ENCODE measurements at regions not wholly inside any gene's neighbourhood (a gene's known extent, or its start where the extent isn't known, plus 50 kb on each side); places are given as distances from the start of the nearest gene placed in this dataset.

GRCh38 chr2:57965219-57965618 lies 81.4 kb upstream of the VRK2 start:
- TF ChIP-seq CTCF (IDR thresholded peaks at IDR 0.05) = no peak
- Histone ChIP-seq H3K4me3 (no peak overlapping the region), H3K27me3 (no peaks in the 10 kb centered on the region), H3K27ac (no peak overlapping the region), H3K9me3 (no peaks in the 10 kb centered on the region), H3K4me1 (no peaks in the 10 kb centered on the region), H3K36me3 (no peaks in the 10 kb centered on the region)
- DNase-seq = no peak
- intact Hi-C loops (cut with DNase I) = no loop called here
- no peak for ATAC-seq

DNA sequence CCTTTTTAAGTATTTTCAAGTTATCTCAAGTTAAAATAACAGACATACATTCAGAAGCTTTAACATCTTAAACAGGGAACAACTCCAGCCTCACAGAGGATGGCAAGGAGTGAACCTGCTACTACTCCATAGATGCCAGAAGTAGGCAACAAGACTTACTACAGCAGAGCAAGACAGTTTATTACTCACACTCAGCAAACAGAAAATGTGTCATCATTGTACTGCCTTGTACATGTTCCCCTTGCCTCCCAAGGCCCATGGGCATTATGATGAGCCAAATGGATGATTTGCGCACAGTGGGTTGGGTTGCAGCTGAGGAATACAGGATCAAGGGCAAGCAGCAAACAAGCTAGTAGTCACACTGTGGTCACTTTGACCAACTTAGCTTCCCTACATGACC lies 80.6 kb upstream of the VRK2 start:
- intact Hi-C loops (cut with DNase I) = no loop called here
- no peaks in the 10 kb centered on the region for H3K9me3 ChIP-seq
- H3K27me3 ChIP-seq = no peaks in the 10 kb centered on the region
- no peaks in the 10 kb centered on the region for H3K36me3 ChIP-seq
- no peak for TF ChIP-seq CTCF (IDR thresholded peaks at IDR 0.05)
- no peak for DNase-seq
- H3K27ac ChIP-seq = no peak overlapping the region
- ATAC-seq = no peak
- no peak overlapping the region for H3K4me3 ChIP-seq
- H3K4me1 ChIP-seq = no peaks in the 10 kb centered on the region

DNA sequence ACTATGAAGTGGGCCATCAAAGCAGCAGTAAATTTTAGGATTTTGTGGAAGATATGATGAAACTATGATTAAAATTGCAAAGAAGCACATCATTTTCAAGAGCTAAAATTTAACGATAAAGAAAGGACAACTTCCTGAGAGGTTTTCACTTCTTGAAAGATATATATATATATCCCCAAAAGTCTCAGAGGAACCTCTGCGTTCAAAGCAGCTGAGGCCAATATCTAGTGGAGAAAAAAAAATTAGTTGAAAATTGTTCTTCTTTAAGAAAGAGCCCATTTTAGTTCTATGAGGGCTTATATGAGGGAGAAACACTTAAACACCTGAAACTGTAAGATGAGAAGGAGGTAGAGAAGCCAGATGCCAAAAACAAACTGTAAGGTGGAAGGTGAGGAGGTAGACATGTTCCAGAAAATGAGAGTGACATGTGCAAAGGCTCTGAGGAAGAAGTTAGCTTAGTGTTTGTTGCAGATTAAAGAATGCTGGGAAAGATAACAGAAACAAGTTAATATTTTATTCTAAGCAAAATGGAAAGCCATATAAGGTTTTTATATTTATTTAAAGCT lies 72.9 kb upstream of the VRK2 start:
- TF ChIP-seq CTCF (IDR thresholded peaks at IDR 0.05) = no peak
- Histone ChIP-seq H3K27me3 (no peaks in the 10 kb centered on the region), H3K4me1 (no peaks in the 10 kb centered on the region), H3K27ac (no peak overlapping the region), H3K36me3 (no peaks in the 10 kb centered on the region), H3K4me3 (no peak overlapping the region), H3K9me3 (no peaks in the 10 kb centered on the region)
- intact Hi-C loops (cut with DNase I) = no loop called here
- no peak for ATAC-seq
- DNase-seq = no peak

GRCh38 chr2:57979158-57979557 lies 67.4 kb upstream of the VRK2 start:
- Histone ChIP-seq H3K36me3 (no peaks in the 10 kb centered on the region), H3K9me3 (no peaks in the 10 kb centered on the region), H3K4me1 (no peaks in the 10 kb centered on the region), H3K4me3 (no peak overlapping the region), H3K27me3 (no peaks in the 10 kb centered on the region), H3K27ac (no peak overlapping the region)
- DNase-seq (no peak), ATAC-seq (no peak)
- intact Hi-C loops (cut with DNase I) = no loop called here
- no peak for TF ChIP-seq CTCF (IDR thresholded peaks at IDR 0.05)

DNA sequence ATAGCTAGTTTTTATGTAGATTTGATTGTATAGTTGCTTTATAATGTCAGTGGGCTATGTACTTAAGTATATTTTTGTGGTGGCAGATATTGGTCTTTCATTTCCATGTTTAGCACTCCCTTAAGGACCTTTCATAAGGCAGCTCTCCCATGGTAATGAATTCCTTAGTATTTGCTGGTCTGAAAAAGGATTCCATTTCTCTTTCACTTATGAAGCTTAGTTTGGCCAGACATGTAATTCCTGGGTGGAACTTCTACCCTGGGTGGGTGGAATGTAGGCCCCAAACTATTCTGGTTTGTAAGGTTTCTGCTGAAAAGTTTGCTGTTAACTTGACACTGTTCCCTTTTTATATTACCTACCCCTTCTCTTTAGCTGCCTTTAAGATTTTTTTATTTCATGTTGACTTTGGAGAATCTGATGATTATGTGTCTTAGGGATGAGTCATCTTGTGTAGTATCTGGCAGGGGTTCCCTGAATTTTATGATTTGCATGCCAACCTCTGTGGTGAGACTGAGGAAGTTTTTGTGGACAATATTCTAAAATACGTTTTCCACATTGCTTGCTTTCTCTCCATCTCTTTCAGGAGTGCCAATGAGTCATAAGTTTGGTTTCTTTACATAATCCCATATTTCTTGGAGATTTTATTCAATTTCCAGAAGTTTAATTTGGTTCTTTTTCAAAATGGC lies 65.4 kb upstream of the VRK2 start:
- intact Hi-C loops (cut with DNase I) = no loop called here
- H3K27me3 ChIP-seq = no peaks in the 10 kb centered on the region

More for the DNA sequence above, 65.4 kb upstream of the VRK2 start:
- TF ChIP-seq CTCF (IDR thresholded peaks at IDR 0.05) = no peak
- no peaks in the 10 kb centered on the region for H3K4me1 ChIP-seq
- ATAC-seq (no peak), DNase-seq (no peak)
- H3K9me3 ChIP-seq = no peaks in the 10 kb centered on the region
- H3K4me3 ChIP-seq = no peak overlapping the region
- no peak overlapping the region for H3K27ac ChIP-seq
- no peaks in the 10 kb centered on the region for H3K36me3 ChIP-seq
